OCI-LY7 (cell line): ENCODE measurements at regions not wholly inside any gene's neighbourhood (a gene's known extent, or its start where the extent isn't known, plus 50 kb on each side); places are given as distances from the start of the nearest gene placed in this dataset.

Source experiments
- BruUV-seq: library from RNA; stranded (reverse); fragments of 400-500 nt; replicated peaks from 2 replicates; lab custom pipeline; 2021; lab: Mats Ljungman, UMichigan
- CTCF ChIA-PET: fragments of 300-600 bp; sonication (Branson Sonifier 250); formaldehyde crosslinking; loops from one replicate; lab custom pipeline; 2022; ENCODE audit warnings: antibody characterized with exemption; ENCODE audit not compliant: unreplicated experiment; lab: Charles Lee
- POLR2A ChIA-PET: fragments of 300-600 bp; sonication (Branson Sonifier 250); formaldehyde crosslinking; loops from one replicate; lab custom pipeline; 2022; ENCODE audit warnings: antibody characterized with exemption; lab: Charles Lee
- DNase-seq: peaks from one replicate; pipeline ENCODE4 v3.0.0-alpha.2; 2015; ENCODE audit warnings: low spot score
- H2AFZ ChIP-seq: fragments of 200-600 bp; sonication (generic), shearing (Covaris generic); 2 replicates; pipeline ENCODE4 v1.6.1; 2014; ENCODE audit warnings: mild to moderate bottlenecking, antibody characterized with exemption, low read length, moderate library complexity
- H3K27ac ChIP-seq: fragments of 200-600 bp; sonication (generic); 2 replicates; pipeline ENCODE4 v1.5.1; 2014; ENCODE audit warnings: mixed run types, low read depth, mild to moderate bottlenecking, moderate library complexity, low read length, inconsistent platforms; ENCODE audit not compliant: poor library complexity, severe bottlenecking
- H3K36me3 ChIP-seq: fragments of 200-600 bp; sonication (generic); 2 replicates; pipeline ENCODE4 v1.6.1; 2014; ENCODE audit warnings: mild to moderate bottlenecking, antibody characterized with exemption, low read length, moderate library complexity, mixed read lengths; ENCODE audit not compliant: insufficient read depth
- H3K4me1 ChIP-seq: fragments of 200-600 bp; sonication (generic); 2 replicates; pipeline ENCODE4 v1.5.1; 2014; ENCODE audit warnings: mild to moderate bottlenecking, low read length; ENCODE audit not compliant: insufficient read depth, poor library complexity, severe bottlenecking
- H3K4me2 ChIP-seq: fragments of 200-600 bp; sonication (generic); 2 replicates; pipeline ENCODE4 v1.6.1; 2014; ENCODE audit warnings: mild to moderate bottlenecking, low read length
- H3K4me3 ChIP-seq: fragments of 200-600 bp; sonication (generic); 2 replicates; pipeline ENCODE4 v1.5.1; 2014; ENCODE audit warnings: mild to moderate bottlenecking, low read depth, low read length; ENCODE audit not compliant: poor library complexity, severe bottlenecking
- H3K79me2 ChIP-seq: fragments of 200-600 bp; sonication (generic); 2 replicates; pipeline ENCODE4 v1.6.1; 2016; ENCODE audit warnings: low read depth, mild to moderate bottlenecking, low read length, moderate library complexity, mixed read lengths; ENCODE audit not compliant: insufficient read depth
- H3K9me2 ChIP-seq: fragments of 200-600 bp; sonication (generic); 2 replicates; pipeline ENCODE4 v1.6.1; 2016; ENCODE audit warnings: mild to moderate bottlenecking, low read length, mixed read lengths; ENCODE audit not compliant: insufficient read depth
- H3K9me3 ChIP-seq: fragments of 200-600 bp; sonication (generic); 2 replicates; pipeline ENCODE4 v1.6.1; 2014; ENCODE audit warnings: mild to moderate bottlenecking, mixed run types, low read length, mixed read lengths
- H4K20me1 ChIP-seq: fragments of 200-600 bp; sonication (generic); 2 replicates; pipeline ENCODE4 v1.6.1; 2014; ENCODE audit warnings: mild to moderate bottlenecking, antibody characterized with exemption, low read length, moderate library complexity, mixed read lengths; ENCODE audit not compliant: insufficient read depth
- CTCF ChIP-seq: fragments of 200-600 bp; sonication (generic); conservative IDR thresholded peaks from 2 replicates; pipeline ENCODE4 v1.5.1; 2014; ENCODE audit warnings: mild to moderate bottlenecking, antibody characterized with exemption, low read length, moderate library complexity, mixed read lengths
- EZH2phosphoT487 ChIP-seq: fragments of 200-600 bp; sonication (generic); IDR thresholded peaks from 2 replicates; pipeline ENCODE4 v1.6.1; 2018; ENCODE audit warnings: low read depth, borderline replicate concordance, mild to moderate bottlenecking, mixed run types, antibody characterized with exemption, low read length, moderate library complexity, mixed read lengths
- intact Hi-C: fragments of 100-400 bp; cut with micrococcal nuclease; formaldehyde crosslinking; loops from one replicate; pipeline ENCODE4 v1.10.0; 2022; ENCODE audit not compliant: unreplicated experiment

GRCh38 chr9:118088090-118088489 is 383.9 kb downstream of the TLR4 start:
- TF ChIP-seq EZH2phosphoT487 (no peak), CTCF (no peak)
- no peaks in the 10 kb centered on the region for H3K4me1 ChIP-seq
- DNase-seq = no peak
- H2AFZ ChIP-seq = no peak overlapping the region
- H4K20me1 ChIP-seq = no peaks in the 10 kb centered on the region
- no peak overlapping the region for H3K4me3 ChIP-seq
- ChIA-PET CTCF (no interaction called here), POLR2A (no interaction called here)
- H3K36me3 ChIP-seq = no peaks in the 10 kb centered on the region
- intact Hi-C loops = no loop called here
- H3K79me2 ChIP-seq = no peaks in the 10 kb centered on the region
- H3K4me2 ChIP-seq = no peak overlapping the region
- H3K9me2 ChIP-seq = no peaks in the 10 kb centered on the region
- no TSS peak for BruUV-seq
- no peak overlapping the region for H3K27ac ChIP-seq
- H3K9me3 ChIP-seq = no peaks in the 10 kb centered on the region

GRCh38 chr9:118091226-118091625 is 387.0 kb downstream of the TLR4 start:
- no peak overlapping the region for H3K27ac ChIP-seq
- no peak overlapping the region for H3K4me3 ChIP-seq
- ChIA-PET CTCF (no interaction called here), POLR2A (no interaction called here)
- H3K4me2 ChIP-seq = no peak overlapping the region
- no peaks in the 10 kb centered on the region for H3K9me3 ChIP-seq
- intact Hi-C loops = no loop called here
- TF ChIP-seq CTCF (no peak), EZH2phosphoT487 (no peak)
- H3K9me2 ChIP-seq = no peaks in the 10 kb centered on the region
- no peaks in the 10 kb centered on the region for H3K4me1 ChIP-seq
- no peaks in the 10 kb centered on the region for H3K79me2 ChIP-seq
- no peak overlapping the region for H2AFZ ChIP-seq
- H4K20me1 ChIP-seq = no peaks in the 10 kb centered on the region
- DNase-seq = no peak
- no TSS peak for BruUV-seq
- no peaks in the 10 kb centered on the region for H3K36me3 ChIP-seq

- Histone ChIP-seq H3K27ac (no peak overlapping the region), H3K4me1 (no peaks in the 10 kb centered on the region), H3K36me3 (no peaks in the 10 kb centered on the region), H3K4me3 (no peak overlapping the region), H3K9me2 (no peaks in the 10 kb centered on the region), H3K79me2 (no peaks in the 10 kb centered on the region), H3K4me2 (no peak overlapping the region), H2AFZ (no peak overlapping the region), H4K20me1 (no peaks in the 10 kb centered on the region), H3K9me3 (no peaks in the 10 kb centered on the region)
- TF ChIP-seq CTCF (no peak), EZH2phosphoT487 (no peak)
- ChIA-PET CTCF (no interaction called here), POLR2A (no interaction called here)
- BruUV-seq = no TSS peak
- no peak for DNase-seq
- intact Hi-C loops = no loop called here
These were observed 387.7 kb downstream of the TLR4 start for GRCh38 chr9:118091711-118092500.
